ENCODE measurements at regions not wholly inside any gene's neighbourhood (a gene's known extent, or its start where the extent isn't known, plus 50 kb on each side); places are given as distances from the start of the nearest gene placed in this dataset.

- Histone ChIP-seq H3K9me3 (no peaks in the 10 kb centered on the region), H3K4me1 (no peaks in the 10 kb centered on the region), H3K27ac (no peak overlapping the region), H3K4me3 (no peak overlapping the region), H3K36me3 (no peaks in the 10 kb centered on the region), H3K27me3 (no peaks in the 10 kb centered on the region)
- no peak for TF ChIP-seq POLR2A (IDR thresholded peaks at IDR 0.05)
- DNase-seq, result no peak
Observed at GRCh38 chr10:8992009-8992408, 937.5 kb downstream of the GATA3 start.

GRCh38 chr10:8993864-8994263 lies 939.4 kb downstream of the GATA3 start:
- no peaks in the 10 kb centered on the region for H3K4me1 ChIP-seq
- H3K4me3 ChIP-seq, result no peak overlapping the region
- H3K36me3 ChIP-seq, result no peaks in the 10 kb centered on the region
- DNase-seq, result no peak
- no peaks in the 10 kb centered on the region for H3K9me3 ChIP-seq
- no peaks in the 10 kb centered on the region for H3K27me3 ChIP-seq
- TF ChIP-seq CTCF (IDR thresholded peaks at IDR 0.05), result no peak
- TF ChIP-seq POLR2A (IDR thresholded peaks at IDR 0.05), result no peak
- H3K27ac ChIP-seq, result no peak overlapping the region

GRCh38 chr10:8998751-8999150 lies 944.3 kb downstream of the GATA3 start:
- no peak overlapping the region for H3K27ac ChIP-seq

GRCh38 chr10:9003122-9003521 lies 948.6 kb downstream of the GATA3 start:
- DNase-seq, result no peak
- Histone ChIP-seq H3K27me3 (no peaks in the 10 kb centered on the region), H3K9me3 (no peaks in the 10 kb centered on the region), H3K27ac (no peak overlapping the region), H3K4me1 (no peaks in the 10 kb centered on the region), H3K36me3 (no peaks in the 10 kb centered on the region), H3K4me3 (no peak overlapping the region)
- TF ChIP-seq CTCF (IDR thresholded peaks at IDR 0.05) (no peak), POLR2A (IDR thresholded peaks at IDR 0.05) (no peak)

More at GRCh38 chr10:8998751-8999150, 944.3 kb downstream of the GATA3 start:
- Histone ChIP-seq H3K36me3 (no peaks in the 10 kb centered on the region), H3K9me3 (no peaks in the 10 kb centered on the region), H3K27me3 (no peaks in the 10 kb centered on the region), H3K4me3 (no peak overlapping the region), H3K4me1 (no peaks in the 10 kb centered on the region)
- no peak for DNase-seq
- TF ChIP-seq CTCF (IDR thresholded peaks at IDR 0.05) (no peak), POLR2A (IDR thresholded peaks at IDR 0.05) (no peak)

- Histone ChIP-seq H3K4me3 (no peak overlapping the region), H3K4me1 (no peaks in the 10 kb centered on the region), H3K9me3 (no peaks in the 10 kb centered on the region), H3K36me3 (no peaks in the 10 kb centered on the region), H3K27ac (no peak overlapping the region), H3K27me3 (no peaks in the 10 kb centered on the region)
- TF ChIP-seq CTCF (IDR thresholded peaks at IDR 0.05) (no peak), POLR2A (IDR thresholded peaks at IDR 0.05) (no peak)
- DNase-seq, result no peak
Observed at GRCh38 chr10:9004736-9005135, 950.2 kb downstream of the GATA3 start.

- no peaks in the 10 kb centered on the region for H3K4me1 ChIP-seq
- H3K4me3 ChIP-seq, result no peak overlapping the region
- no peaks in the 10 kb centered on the region for H3K27me3 ChIP-seq
- no peak for DNase-seq
- H3K27ac ChIP-seq, result no peak overlapping the region
- no peaks in the 10 kb centered on the region for H3K9me3 ChIP-seq
- H3K36me3 ChIP-seq, result no peaks in the 10 kb centered on the region
- TF ChIP-seq CTCF (IDR thresholded peaks at IDR 0.05), result no peak
- TF ChIP-seq POLR2A (IDR thresholded peaks at IDR 0.05), result no peak
Observed at GRCh38 chr10:9009505-9009904, 955.0 kb downstream of the GATA3 start.
